HEK293T (cell line): ENCODE measurements at regions not wholly inside any gene's neighbourhood (a gene's known extent, or its start where the extent isn't known, plus 50 kb on each side); places are given as distances from the start of the nearest gene placed in this dataset.

Experiments
- ARNT ChIP-seq: fragments of 450-650 bp; IDR thresholded peaks from 2 replicates; pipeline ENCODE4 v1.6.1; 2017; ENCODE audit warnings: mild to moderate bottlenecking
- HDGF ChIP-seq: fragments of 450-650 bp; IDR thresholded peaks from 2 replicates; pipeline ENCODE4 v1.6.1; 2017; ENCODE audit warnings: antibody characterized with exemption, borderline replicate concordance
- L3MBTL2 ChIP-seq: fragments of 450-650 bp; conservative IDR thresholded peaks from 2 replicates; pipeline ENCODE4 v1.6.1; 2016; ENCODE audit warnings: mild to moderate bottlenecking
- SP1 ChIP-seq: fragments of 450-650 bp; IDR thresholded peaks from 2 replicates; pipeline ENCODE4 v1.6.1; 2017

DNA sequence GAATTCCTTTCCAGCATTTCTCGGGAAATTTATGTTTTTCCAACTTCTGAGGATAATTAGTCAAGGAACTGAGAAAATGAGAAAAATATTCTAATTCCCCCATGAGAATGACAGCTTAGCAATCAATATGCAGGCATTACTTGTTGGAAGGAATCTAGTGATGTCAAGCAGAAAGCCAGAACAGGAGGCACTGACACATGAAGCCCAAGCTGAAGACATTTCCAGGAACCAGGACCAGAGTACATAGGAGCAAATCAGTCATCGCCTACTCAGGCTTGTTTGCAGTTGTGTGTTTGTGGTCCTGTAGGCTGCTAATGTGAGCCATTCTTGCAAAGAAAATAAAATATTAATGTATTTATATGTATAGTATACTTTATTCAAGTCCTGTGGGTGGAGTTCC is 89.7 kb downstream of the SALL1 start:
- no peak for TF ChIP-seq SP1
- TF ChIP-seq HDGF: no peak
- TF ChIP-seq L3MBTL2: no peak
- TF ChIP-seq ARNT: no peak
